Common myeloid progenitor, CD34-positive (primary cell): ENCODE measurements at regions not wholly inside any gene's neighbourhood (a gene's known extent, or its start where the extent isn't known, plus 50 kb on each side); places are given as distances from the start of the nearest gene placed in this dataset.

Experiments
- CTCF ChIA-PET: fragments of 350-600 bp; sonication (Branson Sonifier 250); formaldehyde crosslinking; loops from one replicate; lab custom pipeline; 2021; ENCODE audit warnings: antibody characterized with exemption; lab: Charles Lee
- POLR2A ChIA-PET: fragments of 350-600 bp; sonication (Branson Sonifier 250); formaldehyde crosslinking; loops from one replicate; lab custom pipeline; 2021; ENCODE audit warnings: antibody characterized with exemption; lab: Charles Lee
- DNase-seq, 3 donors: peaks; one replicate each; pipeline versions ENCODE4 v3.0.0 to v3.0.0-alpha.2; 2013
- H3K27ac ChIP-seq, 2 experiments: 1 replicate in 1 of 2; 2 replicates in 1 of 2; pipeline ENCODE4 v1.7.0; 2013; ENCODE audit warnings: inconsistent platforms in 2 of 2, low read length in 2 of 2, mild to moderate bottlenecking in 2 of 2, low read depth in 1 of 2, moderate library complexity in 1 of 2; ENCODE audit not compliant: severe bottlenecking in 2 of 2, insufficient read depth in 1 of 2, poor library complexity in 1 of 2
- H3K27me3 ChIP-seq, 5 experiments: replicated peaks in 2 of 5; 1 replicate in 3 of 5; 2 replicates in 2 of 5; pipeline versions ENCODE4 v1.6.1 to v1.7.0; 2013; ENCODE audit warnings: low read length in 4 of 5, mild to moderate bottlenecking in 2 of 5, moderate library complexity in 2 of 5, inconsistent platforms in 1 of 5; ENCODE audit not compliant: insufficient read depth in 5 of 5, control insufficient read depth in 4 of 5
- H3K36me3 ChIP-seq, 4 experiments: 1 replicate in 2 of 4; 2 replicates in 2 of 4; pipeline versions ENCODE4 v1.6.1 to v1.7.0; 2013; ENCODE audit warnings: low read length in 3 of 4, control low read depth in 1 of 4, mild to moderate bottlenecking in 1 of 4; ENCODE audit not compliant: control insufficient read depth in 4 of 4, insufficient read depth in 4 of 4
- H3K4me1 ChIP-seq, 4 experiments: 1 replicate in 3 of 4; 2 replicates in 1 of 4; pipeline versions ENCODE4 v1.6.1 to v1.7.1; 2013; ENCODE audit warnings: low read length in 3 of 4, mild to moderate bottlenecking in 3 of 4, control low read depth in 1 of 4, inconsistent platforms in 1 of 4, moderate library complexity in 1 of 4; ENCODE audit not compliant: control insufficient read depth in 4 of 4, insufficient read depth in 4 of 4; ENCODE audit errors: control extremely low read depth in 1 of 4
- H3K4me3 ChIP-seq, 7 experiments: 1 replicate in 4 of 7; 2 replicates in 3 of 7; pipeline versions ENCODE4 v1.5.1 to v1.7.0; 2013; ENCODE audit warnings: mild to moderate bottlenecking in 7 of 7, low read length in 6 of 7, moderate library complexity in 6 of 7, inconsistent platforms in 2 of 7, low read depth in 2 of 7, control low read depth in 1 of 7; ENCODE audit not compliant: insufficient read depth in 4 of 7, control insufficient read depth in 1 of 7; ENCODE audit errors: extremely low read depth in 1 of 7
- H3K9me3 ChIP-seq, 5 experiments: 1 replicate in 4 of 5; 2 replicates in 1 of 5; pipeline versions ENCODE4 v1.6.1 to v1.7.1; 2013; ENCODE audit warnings: low read length in 4 of 5, mild to moderate bottlenecking in 2 of 5, inconsistent platforms in 1 of 5, low read depth in 1 of 5, moderate library complexity in 1 of 5; ENCODE audit not compliant: control insufficient read depth in 4 of 5, insufficient read depth in 2 of 5; ENCODE audit errors: control extremely low read depth in 1 of 5
- WGBS: methylation state at CpG from one replicate; pipeline ENCODE4 v1.1.5; 2013; ENCODE audit not compliant: insufficient coverage; 5-methylcytosine and 5-hydroxymethylcytosine counted together

GRCh38 chr15:26023691-26024090 lies 160.6 kb upstream of the ATP10A start:
- Histone ChIP-seq H3K4me3 (no peak overlapping the region), H3K27ac (no peak overlapping the region), H3K27me3 (no peaks in the 10 kb centered on the region), H3K36me3 (no peaks in the 10 kb centered on the region), H3K9me3 (no peaks in the 10 kb centered on the region), H3K4me1 (peaks cover 0 to 4% (median 0%) of the 10 kb centered on the region in 4 experiments)
- ChIA-PET POLR2A (no interaction called here), CTCF (no interaction called here)
- WGBS, result 100% methylated on average over 4 of the region's 5 CpGs
- no peak for DNase-seq

- Histone ChIP-seq H3K4me1 (peaks cover 0 to 4% (median 0%) of the 10 kb centered on the region in 4 experiments), H3K4me3 (no peak overlapping the region), H3K36me3 (no peaks in the 10 kb centered on the region), H3K27ac (no peak overlapping the region), H3K27me3 (no peaks in the 10 kb centered on the region), H3K9me3 (no peaks in the 10 kb centered on the region)
- DNase-seq, result no peak
- WGBS, result 92% methylated on average over 6 of the region's 10 CpGs
- ChIA-PET CTCF (no interaction called here), POLR2A (interaction anchor here (0.6 kb wide), 1 partner anchor 524 kb away, joined by 6 read pairs; no protein-coding TSS in a partner anchor)
Observed at GRCh38 chr15:26023231-26023630, 160.1 kb upstream of the ATP10A start.

DNA sequence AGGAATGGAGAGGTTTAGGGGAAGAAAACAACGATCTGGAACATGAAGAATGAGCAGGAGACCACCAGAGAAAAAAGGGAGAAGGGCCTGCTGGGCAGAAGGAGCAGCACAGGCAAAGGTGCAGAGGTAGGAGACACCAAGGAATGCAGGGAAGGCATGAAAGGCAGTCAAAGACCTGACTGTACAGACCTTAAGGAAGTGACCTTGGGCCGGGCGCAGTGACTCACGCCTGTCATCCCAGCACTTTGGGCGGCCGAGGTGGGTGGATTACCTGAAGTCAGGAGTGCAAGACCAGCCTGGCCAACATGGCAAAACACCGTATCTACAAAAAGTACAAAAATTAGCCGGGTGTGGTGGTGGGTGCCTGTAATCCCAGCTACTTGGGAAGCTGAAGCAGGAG lies 157.7 kb upstream of the ATP10A start:
- no peaks in the 10 kb centered on the region for H3K9me3 ChIP-seq
- POLR2A ChIA-PET, result no interaction called here
- peaks cover 0 to 4% (median 0%) of the 10 kb centered on the region in 4 experiments for H3K4me1 ChIP-seq

DNA sequence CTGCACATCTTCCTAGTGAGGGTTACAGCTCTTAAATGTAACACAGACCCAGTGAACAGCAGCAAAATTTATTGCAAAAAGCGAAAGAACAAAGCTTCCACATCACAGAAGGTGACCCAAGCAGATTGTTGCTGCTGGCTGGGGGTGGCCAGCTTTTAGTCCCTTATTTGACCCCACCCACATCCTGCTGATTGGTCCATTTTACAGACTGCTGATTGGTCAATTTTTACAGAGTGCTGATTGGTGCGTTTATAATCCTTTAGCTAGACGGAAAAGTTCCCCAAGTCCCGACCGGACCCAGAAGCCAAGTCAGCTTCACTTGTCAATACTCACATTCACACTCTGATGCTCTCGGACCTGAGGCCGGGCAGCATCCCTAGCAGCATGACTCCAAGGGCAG lies 154.5 kb upstream of the ATP10A start:
- ChIA-PET POLR2A (no interaction called here), CTCF (no interaction called here)
- no peak overlapping the region for H3K27ac ChIP-seq
- H3K9me3 ChIP-seq, result no peaks in the 10 kb centered on the region
- DNase-seq, result no peak
- WGBS, result 100% methylated on average over 4 of the region's 7 CpGs
- no peak overlapping the region for H3K4me3 ChIP-seq
- H3K36me3 ChIP-seq, result no peaks in the 10 kb centered on the region
- peaks cover 0 to 4% (median 0%) of the 10 kb centered on the region in 4 experiments for H3K4me1 ChIP-seq
- peaks cover 0 to 1% (median 0%) of the 10 kb centered on the region in 5 experiments for H3K27me3 ChIP-seq

More for the DNA sequence above, 157.7 kb upstream of the ATP10A start:
- CTCF ChIA-PET, result no interaction called here
- DNase-seq, result no peak
- Histone ChIP-seq H3K27ac (no peak overlapping the region), H3K4me3 (no peak overlapping the region), H3K27me3 (no peaks in the 10 kb centered on the region), H3K36me3 (no peaks in the 10 kb centered on the region)
- 89% methylated on average over 8 of the region's 8 CpGs for WGBS

- Histone ChIP-seq H3K36me3 (no peaks in the 10 kb centered on the region), H3K27me3 (peaks cover 0 to 1% (median 0%) of the 10 kb centered on the region in 5 experiments), H3K9me3 (peaks cover 0 to 3% (median 0%) of the 10 kb centered on the region in 5 experiments), H3K4me1 (peaks cover 0 to 4% (median 0%) of the 10 kb centered on the region in 4 experiments), H3K27ac (no peak overlapping the region), H3K4me3 (no peak overlapping the region)
- no peak for DNase-seq
- ChIA-PET POLR2A (no interaction called here), CTCF (interaction anchor here (1.0 kb wide), 1 partner anchor 507 kb away, joined by 3 read pairs; no protein-coding TSS in a partner anchor)
- WGBS, result 92% methylated on average over 10 of the region's 11 CpGs
Observed at GRCh38 chr15:26015516-26016075, 152.5 kb upstream of the ATP10A start.

DNA sequence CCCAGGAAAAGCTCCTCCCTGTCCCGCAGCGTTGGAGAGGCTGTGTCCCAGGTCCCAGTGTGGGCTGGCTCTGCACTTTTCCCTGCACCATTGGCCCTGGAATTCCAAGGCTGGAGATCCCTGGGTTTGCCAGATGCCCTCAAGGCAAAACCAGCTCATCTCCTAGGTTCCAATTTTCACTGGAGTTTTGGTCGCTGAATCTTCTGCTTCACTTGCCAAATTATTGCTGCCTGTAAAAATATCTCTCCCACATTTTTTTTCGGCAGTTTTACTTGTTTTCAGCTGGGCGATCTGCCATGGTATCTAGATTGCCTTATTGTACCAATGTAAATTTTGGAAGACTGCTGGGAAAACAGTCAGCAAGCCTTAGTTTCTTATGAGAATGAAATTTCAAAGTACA lies 150.9 kb upstream of the ATP10A start:
- no peaks in the 10 kb centered on the region for H3K36me3 ChIP-seq
- peaks cover 0 to 4% (median 0%) of the 10 kb centered on the region in 5 experiments for H3K9me3 ChIP-seq
- DNase-seq, result no peak
- H3K4me1 ChIP-seq, result peaks cover 0 to 1% (median 0%) of the 10 kb centered on the region in 4 experiments
- H3K27me3 ChIP-seq, result peaks cover 0 to 1% (median 0%) of the 10 kb centered on the region in 5 experiments
- H3K4me3 ChIP-seq, result no peak overlapping the region
- ChIA-PET CTCF (no interaction called here), POLR2A (no interaction called here)
- no peak overlapping the region for H3K27ac ChIP-seq
- 96% methylated on average over 3 of the region's 5 CpGs for WGBS

DNA sequence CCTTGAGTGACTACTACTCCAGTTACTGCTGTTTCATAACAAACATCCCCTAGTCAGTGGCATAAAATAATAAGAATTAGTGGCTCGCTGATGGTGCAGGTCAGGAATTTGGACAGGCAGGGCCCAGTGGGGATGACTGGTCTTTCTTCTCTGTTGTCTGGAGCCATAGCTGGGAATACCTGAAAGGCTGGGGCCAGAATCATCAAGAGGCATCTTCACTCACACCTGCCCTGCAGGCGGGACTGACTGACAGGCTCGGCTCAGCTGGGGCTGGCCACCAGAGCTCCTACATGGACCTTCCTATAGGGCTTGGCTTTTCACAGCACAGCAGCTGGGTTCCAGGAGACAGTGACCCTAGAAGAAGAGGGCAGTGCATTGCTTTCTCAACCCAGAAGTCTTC lies 148.8 kb upstream of the ATP10A start:
- no peaks in the 10 kb centered on the region for H3K4me1 ChIP-seq
- H3K4me3 ChIP-seq, result no peak overlapping the region
- H3K9me3 ChIP-seq, result peaks cover 0 to 4% (median 0%) of the 10 kb centered on the region in 5 experiments
- ChIA-PET POLR2A (no interaction called here), CTCF (no interaction called here)
- H3K27ac ChIP-seq, result no peak overlapping the region
- WGBS, result 87% methylated on average over 3 of the region's 3 CpGs
- DNase-seq, result no peak
- no peaks in the 10 kb centered on the region for H3K36me3 ChIP-seq
- H3K27me3 ChIP-seq, result peaks cover 0 to 1% (median 0%) of the 10 kb centered on the region in 5 experiments
